ENCODE measurements at regions not wholly inside any gene's neighbourhood (a gene's known extent, or its start where the extent isn't known, plus 50 kb on each side); places are given as distances from the start of the nearest gene placed in this dataset.

DNA sequence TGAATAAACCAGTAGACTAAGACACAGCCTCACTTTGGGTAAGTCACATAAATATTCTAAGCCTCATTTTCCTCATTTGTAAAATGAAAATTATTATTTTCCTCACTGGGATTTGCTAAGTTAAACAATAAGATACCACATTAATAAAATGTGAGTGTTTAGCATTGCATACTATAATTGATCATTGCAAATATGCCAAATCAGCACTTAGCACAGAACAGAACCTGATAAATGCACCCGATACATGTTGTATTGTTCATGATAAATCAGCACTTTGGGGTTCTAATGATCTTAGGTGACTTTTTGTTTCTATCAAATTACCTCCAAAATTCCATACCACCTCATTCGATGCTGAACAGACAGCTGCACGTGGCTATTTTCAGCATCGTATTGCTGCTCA is 50.2 kb upstream of the RAPGEF4 start:
- no peak for DNase-seq (ENCODE audit: low read depth)
- Histone ChIP-seq H3K36me3 (ENCODE audit: control insufficient read depth, insufficient read depth, low read length) (no peaks in the 10 kb centered on the region), H3K27me3 (ENCODE audit: control insufficient read depth, insufficient read depth, low read length) (no peaks in the 10 kb centered on the region), H3K4me3 (ENCODE audit: low read depth, low read length) (no peak overlapping the region)
- TF ChIP-seq, protein P1, sequence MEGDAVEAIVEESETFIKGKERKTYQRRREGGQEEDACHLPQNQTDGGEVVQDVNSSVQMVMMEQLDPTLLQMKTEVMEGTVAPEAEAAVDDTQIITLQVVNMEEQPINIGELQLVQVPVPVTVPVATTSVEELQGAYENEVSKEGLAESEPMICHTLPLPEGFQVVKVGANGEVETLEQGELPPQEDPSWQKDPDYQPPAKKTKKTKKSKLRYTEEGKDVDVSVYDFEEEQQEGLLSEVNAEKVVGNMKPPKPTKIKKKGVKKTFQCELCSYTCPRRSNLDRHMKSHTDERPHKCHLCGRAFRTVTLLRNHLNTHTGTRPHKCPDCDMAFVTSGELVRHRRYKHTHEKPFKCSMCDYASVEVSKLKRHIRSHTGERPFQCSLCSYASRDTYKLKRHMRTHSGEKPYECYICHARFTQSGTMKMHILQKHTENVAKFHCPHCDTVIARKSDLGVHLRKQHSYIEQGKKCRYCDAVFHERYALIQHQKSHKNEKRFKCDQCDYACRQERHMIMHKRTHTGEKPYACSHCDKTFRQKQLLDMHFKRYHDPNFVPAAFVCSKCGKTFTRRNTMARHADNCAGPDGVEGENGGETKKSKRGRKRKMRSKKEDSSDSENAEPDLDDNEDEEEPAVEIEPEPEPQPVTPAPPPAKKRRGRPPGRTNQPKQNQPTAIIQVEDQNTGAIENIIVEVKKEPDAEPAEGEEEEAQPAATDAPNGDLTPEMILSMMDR (IDR thresholded peaks at IDR 0.05; ENCODE audit: insufficient read depth, low read length, poor library complexity, severe bottlenecking) = no peak
